Skeletal muscle tissue (tissue), 3 donors: ENCODE measurements at regions not wholly inside any gene's neighbourhood (a gene's known extent, or its start where the extent isn't known, plus 50 kb on each side); places are given as distances from the start of the nearest gene placed in this dataset.
"Not testable (repeated sequence)": the region's sequence is repeated elsewhere in the genome, so short reads cannot be mapped to it uniquely, and the experiment has no call there.

Experiments used
- H3K27ac ChIP-seq: one replicate; pipeline ENCODE4 v1.7.0; 2013; ENCODE audit warnings: mild to moderate bottlenecking, low read depth, low read length, inconsistent platforms
- H3K27me3 ChIP-seq, 3 donors: one replicate each; pipeline ENCODE4 v1.7.0; 2013; ENCODE audit warnings: low read length in 3 of 3; ENCODE audit not compliant: control insufficient read depth in 3 of 3, insufficient read depth in 3 of 3
- H3K36me3 ChIP-seq, 3 donors: one replicate each; pipeline ENCODE4 v1.7.0; 2013; ENCODE audit warnings: low read length in 3 of 3; ENCODE audit not compliant: control insufficient read depth in 3 of 3, insufficient read depth in 3 of 3
- H3K4me1 ChIP-seq, 3 donors: one replicate each; pipeline ENCODE4 v1.7.0; 2013; ENCODE audit warnings: low read length in 3 of 3, mild to moderate bottlenecking in 3 of 3; ENCODE audit not compliant: control insufficient read depth in 3 of 3, insufficient read depth in 3 of 3
- H3K4me3 ChIP-seq, 3 donors: one replicate each; pipeline ENCODE4 v1.7.0; 2013; ENCODE audit warnings: low read length in 3 of 3
- H3K9ac ChIP-seq, 3 donors: one replicate each; pipeline ENCODE4 v1.7.0; 2013; ENCODE audit warnings: low read length in 3 of 3, mild to moderate bottlenecking in 3 of 3, moderate library complexity in 2 of 3, low read depth in 1 of 3
- H3K9me3 ChIP-seq, 3 donors: one replicate each; pipeline ENCODE4 v1.7.0; 2013; ENCODE audit warnings: low read length in 3 of 3; ENCODE audit not compliant: control insufficient read depth in 3 of 3
- donor health status: Osteomylitis.

DNA sequence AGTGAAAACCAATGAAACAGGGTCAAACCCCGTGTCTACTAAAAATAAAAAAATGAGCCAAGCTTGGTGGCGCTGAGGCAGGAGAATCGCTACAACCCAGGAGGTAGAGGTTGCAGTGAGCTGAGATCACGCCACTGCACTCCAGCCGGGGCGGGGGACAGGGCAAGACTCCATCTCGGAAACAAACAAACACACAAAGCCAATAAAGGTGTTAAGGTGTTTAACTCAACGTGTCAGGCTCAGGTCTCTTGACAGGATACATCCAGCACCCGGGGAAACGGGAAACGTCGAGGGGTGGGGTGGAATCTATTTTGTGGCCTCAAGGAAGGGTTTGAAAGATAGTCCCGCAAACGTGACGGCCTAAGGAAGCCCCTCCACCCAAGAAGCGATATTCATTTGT, 760.8 kb upstream of the DEFB115 start:
- H3K9me3 ChIP-seq, H3K4me3 ChIP-seq, H3K36me3 ChIP-seq, H3K9ac ChIP-seq, H3K27me3 ChIP-seq, H3K27ac ChIP-seq, H3K4me1 ChIP-seq: not testable (repeated sequence)

DNA sequence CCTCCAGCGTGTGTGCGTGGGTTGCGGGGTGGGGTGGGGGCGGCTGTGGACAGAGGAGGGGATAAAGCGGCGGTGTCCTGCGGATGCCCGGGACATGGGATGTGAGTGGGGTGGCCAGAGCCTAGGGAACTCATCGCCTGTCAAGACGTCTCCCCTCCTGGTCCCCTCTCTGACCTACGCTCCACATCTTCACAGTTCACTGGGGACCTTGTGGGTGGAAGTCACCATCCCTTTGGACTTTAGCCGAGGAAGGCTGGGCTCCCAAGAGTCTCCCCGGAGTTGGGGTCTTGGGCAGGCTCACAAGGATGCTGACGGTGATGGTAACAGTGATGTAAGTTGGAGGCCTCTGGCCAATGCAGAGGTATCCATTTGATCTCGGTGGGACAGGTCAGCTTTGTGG, 760.3 kb upstream of the DEFB115 start:
- not testable (repeated sequence) for H3K9me3 ChIP-seq, H3K4me1 ChIP-seq, H3K27me3 ChIP-seq, H3K9ac ChIP-seq, H3K27ac ChIP-seq, H3K4me3 ChIP-seq, H3K36me3 ChIP-seq

DNA sequence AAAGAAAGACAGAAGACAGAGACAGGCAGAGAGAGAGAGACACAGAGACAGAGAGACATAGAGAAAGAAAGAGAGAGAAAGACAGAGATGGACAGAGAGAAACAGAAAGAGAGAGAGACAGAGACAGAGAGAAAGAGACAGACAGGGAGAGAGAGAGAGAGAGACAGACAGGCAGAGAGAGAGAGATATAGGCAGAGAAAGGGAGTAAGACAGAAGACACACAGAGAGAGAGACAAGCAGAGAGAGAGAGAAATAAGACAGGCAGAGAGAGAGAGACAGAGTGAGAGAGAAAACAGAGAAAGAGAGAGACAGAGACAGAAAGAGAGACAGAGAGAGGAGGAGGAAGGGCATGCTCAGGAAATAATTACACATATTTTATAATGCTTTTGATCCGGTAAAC, 758.3 kb upstream of the DEFB115 start:
- no peaks in the 10 kb centered on the region for H3K36me3 ChIP-seq
- no peak overlapping the region for H3K9ac ChIP-seq
- H3K27me3 ChIP-seq = peaks cover 0 to 9% (median 0%) of the 10 kb centered on the region in 3 donors
- no peak overlapping the region for H3K4me3 ChIP-seq
- H3K9me3 ChIP-seq = no peaks in the 10 kb centered on the region
- no peak overlapping the region for H3K27ac ChIP-seq
- H3K4me1 ChIP-seq = no peaks in the 10 kb centered on the region

DNA sequence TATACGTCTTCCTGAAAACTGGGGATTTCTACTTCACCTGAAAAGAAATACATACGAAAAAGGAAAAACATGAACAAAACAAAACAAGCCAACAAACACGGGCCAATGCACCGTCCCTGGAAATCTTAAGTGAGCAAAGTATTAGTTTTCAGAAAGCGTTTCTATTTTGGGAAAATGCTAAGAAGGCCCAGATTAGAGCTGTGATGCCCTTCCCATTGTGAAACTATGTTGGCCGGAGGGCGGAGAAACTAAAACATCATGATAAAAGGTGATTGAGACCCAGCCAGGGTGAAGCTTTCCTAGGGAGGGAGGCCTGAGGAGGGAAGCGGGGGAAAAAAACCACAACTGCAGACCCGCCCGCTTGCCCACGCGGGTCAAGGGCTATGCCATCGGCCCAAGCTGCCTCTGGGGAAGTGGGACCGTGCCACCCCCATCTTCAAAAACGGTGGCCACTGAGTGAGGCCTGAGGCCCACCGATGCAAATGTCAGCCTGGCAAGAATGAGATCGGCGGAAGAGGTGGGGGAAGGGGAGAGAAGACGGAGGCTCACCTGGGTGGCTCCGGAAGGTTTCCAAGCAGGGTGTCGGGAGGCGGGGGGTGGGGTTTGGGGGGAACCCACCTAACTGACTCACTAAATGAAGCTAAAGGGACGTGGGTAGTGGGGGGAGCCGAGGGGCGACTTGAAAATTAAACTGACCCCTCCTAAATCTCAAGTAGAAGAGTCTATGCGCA, 757.6 kb upstream of the DEFB115 start:
- not testable (repeated sequence) for H3K27ac ChIP-seq, H3K4me3 ChIP-seq, H3K9me3 ChIP-seq, H3K27me3 ChIP-seq, H3K4me1 ChIP-seq, H3K9ac ChIP-seq, H3K36me3 ChIP-seq

DNA sequence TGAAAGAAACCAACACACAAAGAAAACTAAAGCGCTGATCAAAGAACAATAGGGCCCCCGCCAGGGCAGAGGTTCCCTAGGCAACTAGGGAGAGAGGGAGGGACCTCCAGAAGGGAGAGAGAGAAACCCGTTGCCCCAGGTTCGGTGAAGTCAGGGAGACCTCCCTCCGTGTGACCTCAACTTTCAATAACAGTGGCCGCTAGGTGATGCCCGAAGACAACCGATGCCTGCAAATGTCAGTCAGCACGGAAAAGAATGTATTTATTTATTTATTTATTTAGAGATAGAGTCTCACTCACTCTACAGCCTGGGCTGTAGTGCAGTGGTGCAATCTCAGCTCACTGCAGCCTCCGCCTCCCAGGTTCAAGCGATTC, 757.0 kb upstream of the DEFB115 start:
- H3K4me3 ChIP-seq, H3K9me3 ChIP-seq, H3K27ac ChIP-seq, H3K4me1 ChIP-seq, H3K36me3 ChIP-seq, H3K27me3 ChIP-seq, H3K9ac ChIP-seq: not testable (repeated sequence)

DNA sequence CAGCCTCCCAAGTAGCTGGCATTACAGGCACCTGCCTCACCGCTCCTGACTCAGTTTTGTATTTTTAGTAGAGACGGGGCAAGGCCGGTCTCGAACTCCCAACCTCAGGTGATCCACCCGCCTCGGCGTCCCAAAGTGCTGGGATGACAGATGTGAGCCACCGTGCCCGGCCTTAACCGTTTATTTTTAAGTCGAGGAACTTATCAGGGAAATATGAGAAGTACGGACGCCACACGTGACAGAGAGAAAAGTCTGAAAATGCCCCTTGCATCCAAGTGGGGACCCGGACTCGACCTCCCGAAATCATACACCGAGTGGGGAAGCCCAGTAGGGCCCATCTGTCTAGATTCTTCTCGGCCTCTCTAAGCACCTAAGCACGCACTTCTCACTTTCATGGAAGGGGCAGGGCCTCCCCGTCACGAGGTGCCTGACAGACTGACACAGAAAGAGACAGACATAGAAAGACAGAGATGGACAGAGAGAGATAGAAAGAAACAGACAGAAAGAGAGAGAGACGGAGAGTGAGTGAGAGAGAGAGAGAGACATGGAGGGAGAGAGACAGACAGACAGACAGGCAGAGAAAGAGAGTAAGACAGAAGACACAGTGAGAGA, 756.5 kb upstream of the DEFB115 start:
- Histone ChIP-seq H3K9ac (no peak overlapping the region), H3K36me3 (no peaks in the 10 kb centered on the region), H3K9me3 (no peaks in the 10 kb centered on the region), H3K4me1 (no peaks in the 10 kb centered on the region), H3K27me3 (peaks cover 0 to 9% (median 0%) of the 10 kb centered on the region in 3 donors), H3K4me3 (no peak overlapping the region), H3K27ac (no peak overlapping the region)

DNA sequence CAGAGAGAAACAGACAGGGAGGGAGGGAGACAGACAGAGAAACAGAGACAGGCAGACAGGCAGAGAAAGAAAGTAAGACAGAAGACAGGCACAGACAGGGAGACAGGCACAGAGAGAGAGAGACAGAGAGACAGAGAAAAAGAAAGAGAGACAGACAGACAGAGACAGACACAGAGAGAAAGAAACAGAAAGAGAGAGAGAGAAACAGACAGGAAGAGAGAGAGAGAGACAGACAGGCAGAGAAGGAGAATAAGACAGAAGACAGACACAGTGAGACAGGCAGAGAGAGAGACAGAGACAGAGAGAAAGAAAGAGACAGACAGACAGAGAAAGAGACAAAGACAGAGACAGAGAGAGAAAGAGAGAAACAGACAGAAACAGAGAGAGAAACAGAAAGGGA, 754.8 kb upstream of the DEFB115 start:
- peaks cover 0 to 9% (median 0%) of the 10 kb centered on the region in 3 donors for H3K27me3 ChIP-seq
- no peaks in the 10 kb centered on the region for H3K36me3 ChIP-seq
- no peaks in the 10 kb centered on the region for H3K9me3 ChIP-seq
- H3K27ac ChIP-seq = no peak overlapping the region
- H3K9ac ChIP-seq = no peak overlapping the region
- no peaks in the 10 kb centered on the region for H3K4me1 ChIP-seq
- H3K4me3 ChIP-seq = no peak overlapping the region

DNA sequence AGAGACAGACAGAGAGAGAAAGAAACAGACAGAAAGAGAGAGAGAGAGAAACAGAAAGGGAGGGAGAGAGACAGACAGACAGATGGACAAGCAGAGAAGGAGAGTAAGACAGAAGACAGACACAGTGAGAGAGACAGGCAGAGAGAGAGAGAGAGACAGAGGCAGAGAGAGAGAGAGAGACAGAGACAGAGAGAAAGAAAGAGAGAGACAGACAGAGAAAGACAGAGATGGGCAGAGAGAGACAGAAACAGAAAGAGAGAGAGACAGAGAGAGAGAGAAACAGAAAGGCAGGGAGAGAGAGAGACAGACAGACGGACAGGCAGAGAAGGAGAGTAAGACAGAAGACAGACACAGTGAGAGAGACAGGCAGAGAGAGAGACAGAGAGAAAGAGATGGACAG, 754.3 kb upstream of the DEFB115 start:
- not testable (repeated sequence) for H3K36me3 ChIP-seq, H3K9me3 ChIP-seq, H3K4me1 ChIP-seq, H3K27me3 ChIP-seq, H3K27ac ChIP-seq, H3K9ac ChIP-seq, H3K4me3 ChIP-seq

DNA sequence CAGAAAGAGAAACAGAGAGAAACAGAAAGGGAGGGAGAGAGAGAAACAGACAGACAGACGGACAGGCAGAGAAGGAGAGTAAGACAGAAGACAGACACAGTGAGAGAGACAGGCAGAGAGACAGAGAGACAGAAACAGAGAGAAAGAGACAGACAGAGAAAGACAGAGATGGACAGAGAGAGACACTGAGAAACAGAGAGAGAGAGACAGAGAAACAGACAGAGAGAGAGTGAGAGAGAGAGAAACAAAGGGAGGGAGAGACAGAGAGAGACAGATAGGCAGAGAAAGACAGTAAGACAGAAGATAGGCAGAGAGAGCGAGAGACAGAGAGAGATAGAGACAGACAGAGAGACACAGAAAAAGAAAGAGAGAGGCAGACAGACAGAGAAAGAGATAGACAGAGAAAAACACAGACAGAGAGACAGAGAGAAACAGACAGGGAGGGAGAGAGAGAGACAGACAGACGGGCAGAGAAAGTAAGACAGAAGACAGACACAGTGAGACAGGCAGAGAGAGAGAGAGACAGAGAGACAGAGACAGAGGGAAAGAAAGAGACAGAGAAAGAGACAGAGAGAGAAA, 753.4 kb upstream of the DEFB115 start:
- Histone ChIP-seq H3K9ac (no peak overlapping the region), H3K27ac (no peak overlapping the region), H3K4me1 (no peaks in the 10 kb centered on the region), H3K4me3 (no peak overlapping the region), H3K36me3 (no peaks in the 10 kb centered on the region), H3K27me3 (peaks cover 0 to 9% (median 0%) of the 10 kb centered on the region in 3 donors), H3K9me3 (no peaks in the 10 kb centered on the region)

DNA sequence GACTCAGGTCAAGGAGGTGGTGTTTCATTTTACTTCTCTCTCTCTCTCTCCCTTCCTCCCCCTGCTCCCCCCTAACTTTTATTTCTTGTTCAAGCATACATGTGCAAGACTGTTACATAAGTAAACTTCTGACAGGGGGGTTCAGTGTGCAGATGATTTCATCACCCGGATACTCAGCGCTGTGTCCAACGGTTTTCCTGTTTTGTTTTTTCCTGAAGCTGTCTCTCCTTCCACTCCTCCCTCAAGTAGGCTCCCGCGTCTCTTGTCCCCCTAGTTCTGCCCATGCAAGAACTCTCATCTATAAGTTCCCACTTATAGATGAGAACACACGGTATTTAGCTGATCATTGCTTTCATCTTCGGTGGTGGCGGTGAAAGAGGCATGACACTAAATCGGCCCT, 751.9 kb upstream of the DEFB115 start:
- peaks cover 0 to 9% (median 0%) of the 10 kb centered on the region in 3 donors for H3K27me3 ChIP-seq

More for the DNA sequence above, 751.9 kb upstream of the DEFB115 start:
- Histone ChIP-seq H3K36me3 (no peaks in the 10 kb centered on the region), H3K4me3 (no peak overlapping the region), H3K4me1 (no peaks in the 10 kb centered on the region), H3K9ac (no peak overlapping the region), H3K9me3 (no peaks in the 10 kb centered on the region), H3K27ac (no peak overlapping the region)
